OCI-M1 (cell line): ENCODE measurements at regions not wholly inside any gene's neighbourhood (a gene's known extent, or its start where the extent isn't known, plus 50 kb on each side); places are given as distances from the start of the nearest gene placed in this dataset.

Experiments
- DNase-seq: peaks from one replicate; lab custom pipeline; 2025; lab: John Stamatoyannopoulos, UW

DNA sequence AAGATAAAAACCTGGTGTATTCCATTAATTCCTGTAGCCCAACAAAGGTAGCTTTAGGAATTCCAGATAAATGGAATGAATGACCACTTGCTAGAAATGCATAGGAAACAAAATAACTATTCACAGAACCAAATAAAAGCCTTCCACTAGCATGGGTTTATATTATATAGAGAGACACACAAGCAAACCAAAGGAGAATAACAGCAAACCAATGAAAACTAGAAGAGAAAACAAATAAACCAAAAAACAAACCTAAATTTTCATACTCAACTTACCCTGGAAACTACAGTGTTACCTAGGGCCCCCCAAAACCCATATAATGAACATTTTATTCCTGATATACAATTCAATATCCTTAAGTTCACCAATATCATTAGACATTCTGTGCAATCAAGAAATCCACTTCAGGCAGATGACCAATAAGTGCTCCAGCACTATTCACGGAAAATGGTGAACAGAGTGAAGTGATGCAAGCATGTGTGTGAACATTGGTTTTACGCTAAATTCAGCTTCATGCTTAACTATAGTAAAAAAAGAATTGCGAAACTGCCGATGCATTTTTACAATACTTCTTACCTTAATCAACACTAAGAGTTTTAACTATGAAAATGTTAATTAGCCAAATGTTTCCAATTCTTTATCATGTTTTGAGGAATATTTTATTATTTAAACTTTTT is 1108.4 kb upstream of the TMEM132C start:
- no peak for DNase-seq

DNA sequence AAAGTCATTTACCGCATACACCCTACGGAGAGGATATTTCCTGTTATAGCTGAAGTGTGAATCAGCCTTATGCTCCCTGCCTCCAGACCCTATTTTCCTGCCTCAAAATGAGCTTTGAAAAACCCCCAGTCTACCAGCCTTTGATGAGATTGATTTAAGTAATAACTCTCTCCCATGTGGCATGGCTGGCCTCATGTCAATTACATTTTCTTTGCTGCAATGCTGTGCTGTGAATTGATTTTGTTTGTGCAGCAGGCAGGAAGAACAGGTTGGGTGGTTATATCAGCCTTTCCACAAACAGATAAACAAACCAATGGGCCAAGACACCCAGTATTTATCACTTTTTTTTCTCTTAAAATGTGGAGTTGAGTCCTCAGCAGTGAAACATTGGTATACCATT is 1105.5 kb upstream of the TMEM132C start:
- peak; percentile 26 for DNase-seq

DNA sequence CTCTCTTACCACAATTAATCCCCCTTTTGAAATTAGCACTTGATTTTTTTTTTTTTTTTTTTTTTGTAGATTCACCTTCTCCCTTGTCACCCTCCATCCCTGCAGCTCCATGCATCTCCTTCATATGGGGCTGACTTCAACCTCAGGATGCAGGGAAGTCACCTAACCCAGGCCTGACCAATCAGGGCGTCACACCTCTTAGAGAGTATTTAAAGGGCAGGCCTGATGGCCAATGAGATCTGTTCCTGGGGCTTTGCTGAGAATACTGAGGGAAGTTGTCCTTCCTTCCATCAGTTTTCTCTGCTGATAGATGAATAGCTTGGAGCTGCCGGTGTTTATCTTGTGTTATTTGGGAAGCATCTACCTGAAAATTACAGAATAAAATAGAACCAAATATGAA is 1104.7 kb upstream of the TMEM132C start:
- DNase-seq: no peak

GRCh38 chr12:127162902-127163301 is 1104.1 kb upstream of the TMEM132C start:
- peak; percentile 66 for DNase-seq

DNA sequence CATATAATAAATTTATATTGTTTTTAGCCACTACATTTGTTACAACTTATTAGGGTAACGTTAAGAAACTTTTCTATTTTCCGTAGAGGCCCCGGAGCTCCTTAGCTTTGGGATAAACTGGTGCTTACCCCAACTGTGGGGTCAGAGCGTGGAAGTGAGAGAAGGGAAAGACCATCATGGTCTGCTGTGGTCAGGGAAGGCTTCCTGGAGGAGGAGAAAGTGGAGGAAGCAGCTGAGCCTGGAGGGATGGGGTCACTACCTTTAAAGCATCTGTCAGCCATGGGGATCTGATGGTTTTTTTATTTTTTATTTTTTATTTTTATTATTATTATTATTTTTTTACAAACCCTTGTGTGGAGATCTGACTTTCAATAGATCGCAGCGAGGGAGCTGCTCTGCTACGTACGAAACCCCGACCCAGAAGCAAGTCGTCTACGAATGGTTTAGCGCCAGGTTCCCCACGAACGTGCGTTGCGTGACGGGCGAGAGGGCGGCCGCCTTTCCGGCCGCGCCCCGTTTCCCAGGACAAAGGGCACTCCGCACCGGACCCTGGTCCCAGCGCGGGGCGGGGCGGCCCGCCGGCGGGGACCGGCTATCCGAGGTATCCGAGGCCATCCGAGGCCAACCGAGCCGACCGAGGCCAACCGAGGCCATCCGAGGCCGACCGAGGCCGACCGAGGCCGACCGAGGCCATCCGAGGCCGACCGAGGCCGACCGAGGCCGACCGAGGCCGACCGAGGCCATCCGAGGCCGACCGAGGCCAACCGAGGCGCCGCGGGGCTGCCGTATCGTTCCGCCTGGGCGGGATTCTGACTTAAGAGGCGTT is 1101.2 kb upstream of the TMEM132C start:
- peak; percentile 95 for DNase-seq

DNA sequence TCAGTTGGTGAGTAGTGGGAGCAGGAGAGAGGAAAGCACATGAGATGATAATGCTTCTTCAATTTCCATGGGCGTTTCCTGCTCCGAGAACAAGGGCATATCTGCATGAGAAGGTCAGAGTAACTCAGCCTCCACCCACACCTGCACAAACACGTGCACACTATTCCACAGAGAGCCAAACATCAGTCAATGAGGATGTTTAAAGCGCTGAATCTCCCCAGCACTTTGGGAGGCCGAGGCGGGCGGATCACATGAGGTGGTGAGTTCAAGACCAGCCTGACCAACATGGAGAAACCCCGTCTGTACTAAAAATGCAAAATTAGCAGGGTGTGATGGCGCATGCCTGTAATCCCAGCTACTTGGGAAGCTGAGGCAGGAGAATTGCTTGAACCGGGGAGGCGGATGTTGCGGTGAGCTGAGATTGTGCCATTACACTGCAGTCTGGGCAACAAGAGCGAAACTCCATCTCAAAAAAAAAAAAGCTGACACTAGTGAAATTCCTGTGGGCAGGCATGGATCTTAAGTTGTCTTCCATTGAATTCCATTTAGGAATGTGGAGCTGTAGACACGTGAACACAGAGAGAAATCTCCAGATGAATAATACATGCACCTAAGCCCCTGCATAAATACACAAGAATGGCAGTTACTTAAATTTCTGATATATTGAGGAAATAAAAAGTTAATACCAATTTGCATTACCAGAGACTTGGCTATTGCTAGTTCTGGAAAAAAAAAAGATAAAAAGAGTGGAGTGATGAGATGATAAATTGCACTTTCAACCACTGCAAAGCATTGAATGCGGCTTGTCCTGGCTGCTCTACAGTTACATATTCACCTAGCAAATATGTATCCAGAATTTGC is 1097.4 kb upstream of the TMEM132C start:
- no peak for DNase-seq

- DNase-seq: no peak
These were observed 1096.5 kb upstream of the TMEM132C start for GRCh38 chr12:127170226-127171180.

- DNase-seq: no peak
These were observed 1094.1 kb upstream of the TMEM132C start for GRCh38 chr12:127172861-127173260.

DNA sequence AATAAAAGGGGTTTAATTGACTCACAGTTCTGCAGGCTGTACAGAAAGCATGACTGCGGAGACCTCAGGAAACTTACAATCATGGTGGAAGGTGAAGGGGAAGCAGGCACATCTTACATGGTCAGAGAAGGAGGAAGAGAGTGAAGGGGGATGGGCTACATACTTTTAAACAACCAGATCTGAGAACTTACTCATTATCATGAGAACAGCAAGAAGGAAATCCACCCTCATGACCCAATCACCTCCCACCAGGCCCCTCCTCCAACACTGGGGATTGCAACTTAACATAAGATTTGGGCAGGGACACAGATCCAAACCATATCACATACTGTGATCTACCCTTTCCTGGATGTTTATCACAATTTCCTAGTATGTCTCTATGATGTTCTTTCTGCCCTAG is 1093.0 kb upstream of the TMEM132C start:
- peak; percentile 37 for DNase-seq

DNA sequence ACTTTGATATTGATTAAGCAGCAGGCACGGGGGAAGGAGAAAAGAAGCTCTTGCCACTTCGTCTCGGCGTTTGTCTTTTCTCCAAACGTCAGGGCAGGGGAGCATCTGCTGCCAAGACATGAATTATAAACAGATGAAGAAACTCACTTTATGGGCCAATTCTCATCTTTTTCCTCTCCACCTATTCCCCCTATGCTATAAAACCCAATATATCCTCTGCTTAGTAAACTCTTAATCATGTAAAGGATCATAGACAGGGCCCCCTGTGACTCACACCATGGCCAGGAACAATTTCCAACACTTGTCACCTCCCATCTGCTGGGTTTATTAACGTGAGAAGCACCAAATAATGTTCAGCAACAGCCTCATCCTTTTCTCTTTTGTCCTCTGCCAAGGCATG is 1092.1 kb upstream of the TMEM132C start:
- no peak for DNase-seq

DNA sequence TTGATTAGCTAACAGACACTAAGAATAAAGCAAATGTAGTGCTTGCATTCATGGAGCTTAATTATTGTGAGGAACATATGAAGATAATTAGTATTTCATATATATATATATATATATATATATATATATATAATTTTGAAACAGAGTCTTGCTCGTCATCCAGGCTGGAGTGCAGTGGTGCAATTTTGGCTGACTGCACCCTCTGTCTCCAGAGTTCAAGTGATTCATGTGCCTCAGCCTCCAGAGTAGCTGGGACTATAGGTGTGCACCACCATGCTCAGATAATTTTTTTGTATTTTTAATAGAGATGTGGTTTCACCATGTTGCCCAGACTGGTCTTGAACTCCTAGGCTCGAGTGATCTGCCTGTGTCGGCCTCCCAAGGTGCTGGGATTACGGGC is 1091.6 kb upstream of the TMEM132C start:
- DNase-seq: no peak

GRCh38 chr12:127176804-127177203 is 1090.2 kb upstream of the TMEM132C start:
- DNase-seq: no peak

DNA sequence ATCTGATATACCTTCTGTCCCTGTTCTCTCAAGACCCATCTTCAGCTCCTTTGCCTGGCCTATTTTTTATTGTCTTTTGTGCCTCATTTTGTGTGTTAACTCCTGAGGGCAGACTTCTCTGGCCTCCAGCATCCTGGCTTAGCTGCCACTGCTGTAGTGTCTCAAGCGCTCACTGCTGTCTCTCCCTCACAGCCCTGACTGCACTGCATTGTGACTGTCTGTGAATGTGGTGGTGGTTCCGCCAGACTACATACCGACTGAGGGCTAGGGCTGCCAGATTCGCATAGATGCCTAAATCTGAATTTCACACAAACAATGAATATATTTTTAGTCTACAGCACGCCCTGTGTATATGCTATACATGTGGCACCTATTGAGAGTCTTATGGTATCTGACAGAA is 1088.9 kb upstream of the TMEM132C start:
- no peak for DNase-seq

DNA sequence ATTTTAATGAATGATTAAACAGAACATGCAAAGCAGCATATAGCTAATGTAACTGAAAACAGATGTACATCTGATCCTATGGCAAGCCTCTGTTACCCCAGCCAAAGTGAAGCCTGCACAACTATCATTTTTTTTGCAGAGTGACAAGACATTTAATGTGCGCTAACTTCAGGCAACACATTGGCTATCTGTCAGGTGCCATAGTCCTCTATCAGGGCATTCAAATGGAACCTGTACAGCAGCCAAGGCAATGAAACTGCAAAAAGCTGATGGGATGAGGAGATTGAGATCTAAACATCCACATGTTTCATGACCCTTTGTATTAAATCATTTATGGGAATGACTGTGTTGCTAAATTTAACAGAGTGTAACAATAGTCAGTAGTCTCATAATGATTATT is 1088.5 kb upstream of the TMEM132C start:
- no peak for DNase-seq

GRCh38 chr12:127179176-127179575 is 1087.8 kb upstream of the TMEM132C start:
- no peak for DNase-seq

GRCh38 chr12:127182018-127182417 is 1085.0 kb upstream of the TMEM132C start:
- no peak for DNase-seq

- DNase-seq: no peak
These were observed 1077.0 kb upstream of the TMEM132C start for GRCh38 chr12:127189992-127190391.

DNA sequence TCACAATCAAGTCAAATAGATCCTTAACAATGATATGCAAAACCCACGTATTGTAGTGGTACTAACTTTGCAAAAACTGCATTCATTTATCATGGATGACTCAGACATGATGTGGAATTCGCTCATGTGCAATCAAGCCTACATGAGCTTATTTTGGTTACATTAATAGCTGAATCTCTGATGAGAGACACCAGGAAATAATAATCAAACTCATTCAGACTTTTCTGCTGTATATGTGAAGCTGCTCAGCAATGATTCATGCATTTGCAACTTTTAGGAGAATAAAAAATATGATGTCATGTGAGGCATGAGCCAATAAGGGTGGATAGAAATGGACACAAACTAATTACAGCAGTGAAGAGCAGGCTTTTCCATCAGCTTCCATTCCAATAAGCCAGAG is 1075.8 kb upstream of the TMEM132C start:
- DNase-seq: no peak

- DNase-seq: peak; percentile 9
These were observed 1074.6 kb upstream of the TMEM132C start for GRCh38 chr12:127192391-127192790.

DNA sequence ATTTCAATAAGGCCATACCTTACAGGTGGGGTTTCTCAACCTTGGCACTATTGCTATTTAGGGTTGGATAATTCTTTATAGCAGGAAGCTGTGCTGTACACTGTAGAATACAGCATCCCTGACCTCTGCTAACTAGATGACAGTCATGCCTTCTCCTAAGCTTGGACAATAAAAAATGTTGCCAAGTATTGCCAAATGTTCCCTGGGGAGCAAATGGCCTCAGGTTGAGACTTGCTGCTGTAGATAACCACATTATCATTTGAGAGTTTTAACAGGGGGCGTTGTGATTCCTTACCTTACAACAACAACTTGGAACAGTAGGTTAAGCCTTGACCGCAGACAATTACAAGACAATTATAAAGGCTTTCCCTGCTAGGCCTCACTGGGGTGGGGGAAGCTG is 1073.6 kb upstream of the TMEM132C start:
- no peak for DNase-seq

GRCh38 chr12:127194176-127194575 is 1072.8 kb upstream of the TMEM132C start:
- DNase-seq: no peak
